Osteoblast (primary cell): ENCODE measurements at regions not wholly inside any gene's neighbourhood (a gene's known extent, or its start where the extent isn't known, plus 50 kb on each side); places are given as distances from the start of the nearest gene placed in this dataset.
"Not testable (repeated sequence)": the region's sequence is repeated elsewhere in the genome, so short reads cannot be mapped to it uniquely, and the experiment has no call there.

ENCODE experiments used
- DNase-seq: peaks from one replicate; pipeline ENCODE4 v3.0.0; 2011; ENCODE audit warnings: low spot score, mixed read lengths; ENCODE audit not compliant: insufficient read length; ENCODE audit errors: missing footprints
- H2AFZ ChIP-seq: 2 replicates; pipeline ENCODE4 v1.6.0; 2011; ENCODE audit warnings: mild to moderate bottlenecking, low read length
- H3K27ac ChIP-seq: 2 replicates; pipeline ENCODE4 v1.5.1; 2011; ENCODE audit warnings: mild to moderate bottlenecking, low read depth, low read length, moderate library complexity
- H3K27me3 ChIP-seq: 2 replicates; pipeline ENCODE4 v1.6.0; 2012; ENCODE audit warnings: mild to moderate bottlenecking, control low read depth, inconsistent platforms, low read length, moderate library complexity; ENCODE audit not compliant: insufficient read depth
- H3K36me3 ChIP-seq: 2 replicates; pipeline ENCODE4 v1.5.1; 2011; ENCODE audit warnings: mild to moderate bottlenecking, low read length, control low read depth, moderate library complexity; ENCODE audit not compliant: insufficient read depth
- H3K4me1 ChIP-seq: 2 replicates; pipeline ENCODE4 v1.5.1; 2011; ENCODE audit warnings: mild to moderate bottlenecking, low read length, control low read depth, moderate library complexity; ENCODE audit not compliant: insufficient read depth
- H3K4me2 ChIP-seq: 2 replicates; pipeline ENCODE4 v1.6.0; 2011; ENCODE audit warnings: mild to moderate bottlenecking, low read length; ENCODE audit not compliant: insufficient read depth
- H3K4me3 ChIP-seq: fragments of 200-600 bp; sonication (generic); 3 replicates; pipeline ENCODE4 v1.5.1; 2012; ENCODE audit warnings: mild to moderate bottlenecking, low read length, inconsistent platforms; ENCODE audit not compliant: insufficient read depth
- H3K79me2 ChIP-seq: 2 replicates; pipeline ENCODE4 v1.6.0; 2012; ENCODE audit warnings: mild to moderate bottlenecking, low read length, control low read depth, inconsistent platforms; ENCODE audit not compliant: insufficient read depth
- H3K9me3 ChIP-seq: 2 replicates; pipeline ENCODE4 v1.5.1; 2011; ENCODE audit warnings: low read depth, low read length, control low read depth
- H4K20me1 ChIP-seq: 2 replicates; pipeline ENCODE4 v1.6.0; 2012; ENCODE audit warnings: mild to moderate bottlenecking, low read length, control low read depth; ENCODE audit not compliant: insufficient read depth
- TF ChIP-seq, protein P1 (sequence below): IDR thresholded peaks from 2 replicates; pipeline ENCODE4 v1.5.1; 2011; ENCODE audit warnings: mild to moderate bottlenecking, low read depth, low read length, moderate library complexity; ENCODE audit errors: extremely low read depth

DNA sequence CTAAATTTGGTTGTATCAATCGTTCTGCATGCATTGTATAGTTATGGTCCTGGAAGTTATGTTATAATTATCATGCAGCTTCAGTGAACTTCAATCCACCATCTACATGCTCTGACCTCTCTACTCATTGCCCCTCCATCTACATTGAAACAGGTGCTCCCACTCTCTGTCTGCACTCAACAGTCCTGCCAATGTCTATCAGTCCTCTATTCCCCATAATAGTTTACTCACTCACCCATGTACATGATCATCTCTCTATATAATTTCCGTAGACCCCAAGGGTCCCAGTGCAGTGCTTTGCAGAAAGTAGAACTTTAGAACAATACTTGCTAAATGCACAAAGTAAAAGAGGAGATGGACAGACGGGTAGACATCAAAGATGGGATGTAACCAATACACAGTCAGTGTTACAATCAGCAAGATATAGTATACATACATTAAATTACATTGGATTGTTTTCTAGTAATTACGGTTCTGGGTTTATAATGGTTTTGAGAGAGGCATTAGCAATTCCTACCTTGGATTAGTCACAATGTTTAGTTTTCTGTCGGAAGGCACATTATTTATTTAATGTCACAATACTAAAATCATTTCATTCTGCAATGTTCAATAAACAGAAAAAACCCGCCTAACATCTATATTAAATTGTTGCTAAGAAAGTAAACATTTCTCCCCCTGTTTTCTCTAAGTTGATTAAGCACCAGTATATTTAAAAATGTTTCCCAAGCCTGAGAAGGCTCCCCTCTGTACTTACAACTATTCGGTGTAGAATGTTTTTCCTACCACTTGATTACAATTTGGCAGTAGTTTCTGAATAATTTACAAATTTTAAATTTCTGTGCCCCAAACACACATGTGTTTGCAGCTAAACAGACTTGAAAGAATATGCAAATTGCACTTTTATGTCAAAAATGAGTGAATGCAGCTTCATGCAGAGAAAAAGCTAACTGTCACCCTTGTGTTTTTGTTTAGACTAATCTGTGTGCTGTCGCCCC is 94.4 kb upstream of the SIX2 start:
- TF ChIP-seq, protein P1, sequence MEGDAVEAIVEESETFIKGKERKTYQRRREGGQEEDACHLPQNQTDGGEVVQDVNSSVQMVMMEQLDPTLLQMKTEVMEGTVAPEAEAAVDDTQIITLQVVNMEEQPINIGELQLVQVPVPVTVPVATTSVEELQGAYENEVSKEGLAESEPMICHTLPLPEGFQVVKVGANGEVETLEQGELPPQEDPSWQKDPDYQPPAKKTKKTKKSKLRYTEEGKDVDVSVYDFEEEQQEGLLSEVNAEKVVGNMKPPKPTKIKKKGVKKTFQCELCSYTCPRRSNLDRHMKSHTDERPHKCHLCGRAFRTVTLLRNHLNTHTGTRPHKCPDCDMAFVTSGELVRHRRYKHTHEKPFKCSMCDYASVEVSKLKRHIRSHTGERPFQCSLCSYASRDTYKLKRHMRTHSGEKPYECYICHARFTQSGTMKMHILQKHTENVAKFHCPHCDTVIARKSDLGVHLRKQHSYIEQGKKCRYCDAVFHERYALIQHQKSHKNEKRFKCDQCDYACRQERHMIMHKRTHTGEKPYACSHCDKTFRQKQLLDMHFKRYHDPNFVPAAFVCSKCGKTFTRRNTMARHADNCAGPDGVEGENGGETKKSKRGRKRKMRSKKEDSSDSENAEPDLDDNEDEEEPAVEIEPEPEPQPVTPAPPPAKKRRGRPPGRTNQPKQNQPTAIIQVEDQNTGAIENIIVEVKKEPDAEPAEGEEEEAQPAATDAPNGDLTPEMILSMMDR: no peak
- DNase-seq: no peak
- no peaks in the 10 kb centered on the region for H3K27me3 ChIP-seq

DNA sequence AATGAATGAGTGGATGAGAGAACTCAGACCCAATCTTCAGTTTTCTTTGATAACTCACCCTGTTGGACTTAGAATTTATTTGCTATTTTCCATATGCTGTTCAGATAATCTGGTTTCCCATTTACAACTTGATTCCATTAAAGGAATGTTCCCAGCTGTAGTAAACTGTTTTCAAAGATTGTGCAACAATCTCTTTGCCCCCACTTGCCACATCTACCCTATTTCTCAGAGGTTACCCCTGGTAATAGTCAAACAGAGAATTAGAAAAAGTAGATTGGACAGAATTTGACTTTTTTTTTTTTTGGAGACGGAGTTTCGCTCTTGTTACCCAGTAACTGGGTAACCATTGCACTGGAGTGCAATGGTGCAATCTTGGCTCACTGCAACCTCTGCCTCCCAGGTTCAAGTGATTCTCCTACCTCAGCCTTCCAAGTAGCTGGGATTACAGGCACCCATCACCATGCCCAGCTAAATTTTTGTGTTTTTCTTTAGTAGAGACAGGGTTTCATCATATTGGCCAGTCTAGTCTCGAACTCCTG is 93.4 kb upstream of the SIX2 start:
- H3K4me1 ChIP-seq: no peaks in the 10 kb centered on the region
- no peaks in the 10 kb centered on the region for H3K79me2 ChIP-seq
- TF ChIP-seq, protein P1: no peak
- no peak for DNase-seq
- H3K36me3 ChIP-seq: no peaks in the 10 kb centered on the region
- H3K27me3 ChIP-seq: no peaks in the 10 kb centered on the region
- H3K9me3 ChIP-seq: no peaks in the 10 kb centered on the region
- H3K4me2 ChIP-seq: no peak overlapping the region
- H4K20me1 ChIP-seq: no peaks in the 10 kb centered on the region
- no peak overlapping the region for H3K27ac ChIP-seq
- H2AFZ ChIP-seq: no peak overlapping the region
- no peak overlapping the region for H3K4me3 ChIP-seq

More for the DNA sequence above, 94.4 kb upstream of the SIX2 start:
- Histone ChIP-seq H2AFZ (no peak overlapping the region), H3K4me1 (no peaks in the 10 kb centered on the region), H3K4me3 (no peak overlapping the region), H3K4me2 (no peak overlapping the region), H3K36me3 (no peaks in the 10 kb centered on the region), H3K9me3 (no peaks in the 10 kb centered on the region), H3K27ac (no peak overlapping the region), H3K79me2 (no peaks in the 10 kb centered on the region), H4K20me1 (no peaks in the 10 kb centered on the region)

DNA sequence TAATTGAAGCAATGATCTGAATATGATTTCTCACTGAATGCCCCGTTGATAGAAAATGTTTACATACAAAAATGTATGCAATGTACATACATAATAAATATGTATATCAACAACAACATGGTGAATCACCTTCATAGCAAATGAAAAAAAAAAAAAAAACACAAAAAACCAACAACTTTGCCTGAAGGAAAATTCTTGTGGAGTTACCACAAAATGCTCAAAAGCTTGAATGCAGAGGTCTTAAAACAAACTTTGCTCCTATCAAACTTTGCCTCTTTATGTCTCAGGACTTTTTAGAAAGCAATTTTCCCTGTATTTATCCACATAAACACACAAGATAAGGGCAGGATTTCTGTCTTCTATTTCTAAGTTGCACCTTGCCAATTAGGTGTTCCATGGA is 92.9 kb upstream of the SIX2 start:
- H3K9me3 ChIP-seq: no peaks in the 10 kb centered on the region
- no peak overlapping the region for H3K27ac ChIP-seq
- no peaks in the 10 kb centered on the region for H3K79me2 ChIP-seq
- no peak overlapping the region for H3K4me2 ChIP-seq
- H4K20me1 ChIP-seq: no peaks in the 10 kb centered on the region
- no peaks in the 10 kb centered on the region for H3K27me3 ChIP-seq
- DNase-seq: no peak
- H3K4me1 ChIP-seq: no peaks in the 10 kb centered on the region
- H3K36me3 ChIP-seq: no peaks in the 10 kb centered on the region
- no peak overlapping the region for H2AFZ ChIP-seq
- H3K4me3 ChIP-seq: no peak overlapping the region
- TF ChIP-seq, protein P1: no peak

DNA sequence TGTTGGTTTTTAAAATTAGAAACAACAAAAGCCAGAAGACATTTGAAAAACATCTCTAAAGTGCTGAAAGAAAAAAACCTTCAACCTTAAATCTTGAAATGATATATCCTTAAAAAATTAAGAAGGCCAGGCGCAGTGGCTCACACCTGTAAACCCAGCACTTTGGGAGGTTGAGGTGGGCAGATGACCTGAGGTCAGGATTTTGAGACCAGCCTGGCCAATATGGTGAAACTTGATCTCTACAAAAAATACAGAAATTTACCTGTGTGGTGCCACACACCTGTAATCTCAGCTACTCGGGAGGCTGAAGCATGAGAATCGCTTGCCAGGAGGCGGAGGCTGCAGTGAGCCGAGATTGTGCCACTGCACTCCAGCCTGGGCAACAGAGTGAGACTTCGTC is 87.7 kb upstream of the SIX2 start:
- Histone ChIP-seq H3K36me3 (no peaks in the 10 kb centered on the region), H3K9me3 (no peaks in the 10 kb centered on the region), H3K4me1 (no peaks in the 10 kb centered on the region), H2AFZ (no peak overlapping the region), H3K27me3 (peaks cover 9% of the 10 kb centered on the region), H3K4me2 (no peak overlapping the region), H3K79me2 (no peaks in the 10 kb centered on the region), H3K4me3 (no peak overlapping the region), H4K20me1 (no peaks in the 10 kb centered on the region), H3K27ac (no peak overlapping the region)
- no peak for DNase-seq
- TF ChIP-seq, protein P1: no peak

DNA sequence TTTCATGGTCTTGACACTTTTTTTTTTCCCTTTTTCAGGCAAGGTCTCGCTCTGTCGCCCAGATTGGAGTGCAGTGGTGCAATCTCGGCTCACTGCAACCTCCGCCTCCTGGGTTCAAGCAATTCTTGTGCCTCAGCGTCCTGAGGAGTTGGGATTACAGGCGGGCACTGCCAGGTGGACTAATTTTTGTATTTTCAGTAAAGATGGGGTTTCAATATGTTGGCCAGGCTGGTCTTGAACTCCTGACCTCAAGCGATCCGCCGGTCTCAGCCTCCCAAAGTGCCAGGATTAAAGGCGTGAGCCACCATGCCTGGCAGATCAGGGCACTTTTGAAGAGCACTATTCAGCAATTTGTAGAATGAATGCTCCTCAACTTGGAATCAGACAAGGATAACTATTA is 86.8 kb upstream of the SIX2 start:
- not testable (repeated sequence) for H3K4me3 ChIP-seq, H3K79me2 ChIP-seq, H3K4me1 ChIP-seq, H2AFZ ChIP-seq, H3K9me3 ChIP-seq, H3K4me2 ChIP-seq, H3K27ac ChIP-seq, H4K20me1 ChIP-seq, H3K36me3 ChIP-seq, DNase-seq, H3K27me3 ChIP-seq
